K562 (cell line): ENCODE measurements at regions not wholly inside any gene's neighbourhood (a gene's known extent, or its start where the extent isn't known, plus 50 kb on each side); places are given as distances from the start of the nearest gene placed in this dataset.

ENCODE experiments used
- ATAC-seq: fragments of 200-7000 bp; cut with Tn5 transposase; 3 replicates; pipeline ENCODE4 v1.9.1; 2020; ENCODE audit warnings: moderate library complexity
- BruUV-seq: library from RNA; stranded (reverse); fragments of 400-500 nt; replicated peaks from 2 replicates; lab custom pipeline; 2021; lab: Mats Ljungman, UMichigan
- CTCF ChIA-PET: fragments of 300-600 bp; formaldehyde crosslinking; extraction: SDS; loops from one replicate; lab custom pipeline; 2021; ENCODE audit warnings: low intra/inter-chr PET ratio; lab: Yijun Ruan, JAX
- POLR2A ChIA-PET: fragments of 300-600, 350-650 bp; sonication (Branson Sonifier 250); formaldehyde crosslinking; extraction: SDS; loops from one replicate; lab custom pipeline; 2021; ENCODE audit warnings: antibody characterized with exemption, inconsistent platforms; lab: Yijun Ruan, JAX
- DNase-seq, 4 experiments: peaks; one replicate each; pipeline versions ENCODE4 v3.0.0 to v3.0.0-alpha.2; 2011 to 2018; ENCODE audit warnings: low spot score in 3 of 4, mixed read lengths in 3 of 4; ENCODE audit errors: extremely low read depth in 1 of 4
- FAIRE-seq: peaks from 2 replicates; lab custom pipeline; 2011; peaks lifted over from hg19 to GRCh38; lab: Jason Lieb, UNC
- H2AFZ ChIP-seq: 2 replicates; pipeline ENCODE4 v1.6.0; 2011; ENCODE audit warnings: low read depth, low read length, control low read depth, inconsistent platforms
- H3K27ac ChIP-seq: fragments of 200-600 bp; 3 replicates; pipeline ENCODE4 v1.8.0; 2011; ENCODE audit warnings: low read depth, mild to moderate bottlenecking, control low read depth, inconsistent platforms, low read length, moderate library complexity, mixed read lengths; ENCODE audit errors: extremely low read depth
- H3K27me3 ChIP-seq, 2 experiments: fragments of 300-600 bp in 1 of 2; 2 replicates in 1 of 2; 3 replicates in 1 of 2; pipeline versions ENCODE4 v1.6.0 to v1.8.0; 2011; ENCODE audit warnings: inconsistent platforms in 2 of 2, low read length in 2 of 2, mild to moderate bottlenecking in 1 of 2, mixed read lengths in 1 of 2, moderate library complexity in 1 of 2; ENCODE audit not compliant: control insufficient read depth in 2 of 2, insufficient read depth in 2 of 2
- H3K36me3 ChIP-seq: fragments of 300-600 bp; 3 replicates; pipeline ENCODE4 v1.8.0; 2011; ENCODE audit warnings: mild to moderate bottlenecking, low read length, inconsistent platforms; ENCODE audit not compliant: control insufficient read depth, insufficient read depth
- H3K4me1 ChIP-seq, 2 experiments: fragments of 200-600 bp in 1 of 2; replicated peaks in 1 of 2; 2 replicates in 1 of 2; 3 replicates in 1 of 2; pipeline versions ENCODE4 v1.5.1 to v1.8.0; 2011; ENCODE audit warnings: inconsistent platforms in 2 of 2, low read length in 2 of 2, mild to moderate bottlenecking in 1 of 2, mixed read lengths in 1 of 2, moderate library complexity in 1 of 2; ENCODE audit not compliant: control insufficient read depth in 2 of 2, insufficient read depth in 2 of 2
- H3K4me2 ChIP-seq: 2 replicates; pipeline ENCODE4 v1.6.1; 2011; ENCODE audit warnings: low read length, control low read depth, inconsistent platforms, mixed read lengths; ENCODE audit not compliant: insufficient read depth
- H3K4me3 ChIP-seq: fragments of 200-600 bp; sonication (generic), shearing (Covaris generic); 2 replicates; pipeline ENCODE4 v1.5.1; 2016; ENCODE audit warnings: control low read depth, inconsistent platforms
- H3K79me2 ChIP-seq: fragments of 200-600 bp; 3 replicates; pipeline ENCODE4 v1.8.0; 2011; ENCODE audit warnings: low read length, inconsistent platforms; ENCODE audit not compliant: control insufficient read depth, insufficient read depth
- H3K9ac ChIP-seq, 2 experiments: 2 replicates each; pipeline versions ENCODE4 v1.6.0 to v1.6.1; 2011; ENCODE audit warnings: low read depth in 2 of 2, low read length in 2 of 2, control low read depth in 1 of 2, inconsistent platforms in 1 of 2, mild to moderate bottlenecking in 1 of 2, mixed read lengths in 1 of 2; ENCODE audit not compliant: insufficient read depth in 1 of 2
- H3K9me1 ChIP-seq: one replicate; pipeline ENCODE4 v1.6.0; 2011; ENCODE audit warnings: inconsistent platforms, mild to moderate bottlenecking, low read length, moderate library complexity; ENCODE audit not compliant: control insufficient read depth, insufficient read depth
- H3K9me3 ChIP-seq: replicated peaks from 2 replicates; pipeline ENCODE4 v1.5.1; 2011; ENCODE audit warnings: low read depth, low read length, inconsistent platforms; ENCODE audit not compliant: control insufficient read depth, insufficient read depth
- H4K20me1 ChIP-seq: replicated peaks from 2 replicates; pipeline ENCODE4 v1.6.1; 2011; ENCODE audit warnings: low read length, inconsistent platforms, mixed read lengths; ENCODE audit not compliant: control insufficient read depth, insufficient read depth
- CSDE1 ChIP-seq, 2 experiments: fragments of 450-650 bp; IDR thresholded peaks; 2 replicates each; pipeline ENCODE4 v1.6.1; 2016; ENCODE audit warnings: mild to moderate bottlenecking in 1 of 2
- MECOM ChIP-seq: fragments of 250-450 bp; sonication (Bioruptor Pico); IDR thresholded peaks from 2 replicates; pipeline ENCODE4 v1.8.0; 2022; ENCODE audit warnings: inconsistent platforms
- SREBF2 ChIP-seq: sonication (generic); formaldehyde crosslinking; IDR thresholded peaks from 2 replicates; pipeline ENCODE4 v1.4.0; 2020; ENCODE audit warnings: mild to moderate bottlenecking, missing genetic modification reagents
- ZBTB40 ChIP-seq, 2 experiments: fragments of 450-650 bp in 1 of 2; sonication (generic) in 1 of 2; formaldehyde crosslinking in 1 of 2; IDR thresholded peaks; 2 replicates each; pipeline versions ENCODE4 v1.7.1 to v1.9.0; 2016 to 2022; ENCODE audit warnings: inconsistent platforms in 1 of 2, mild to moderate bottlenecking in 1 of 2, missing genetic modification reagents in 1 of 2
- WGBS: fragments of 100-300 bp; shearing (Covaris generic); methylation state at CpG from one replicate; pipeline ENCODE4 v1.1.6; 2016; ENCODE audit warnings: low coverage, mixed read lengths; ENCODE audit not compliant: insufficient coverage; ENCODE audit errors: missing lambda C conversion rate; 5-methylcytosine and 5-hydroxymethylcytosine counted together
- in situ Hi-C: fragments of 300-500 bp; cut with MboI; formaldehyde crosslinking; loops from 4 replicates; pipeline ENCODE4 v1.15.0; 2018; ENCODE audit warnings: inconsistent platforms, mixed read lengths
- intact Hi-C: fragments of 100-400 bp; cut with micrococcal nuclease; formaldehyde crosslinking; loops from 2 replicates; pipeline ENCODE4 v1.14.2; 2022
- TF ChIP-seq, protein P1 (sequence below): sonication (generic); formaldehyde crosslinking; IDR thresholded peaks from 2 replicates; pipeline ENCODE4 v1.8.0; 2022; ENCODE audit warnings: mild to moderate bottlenecking, missing genetic modification reagents
- TF ChIP-seq, protein P2 (sequence below): fragments of 250-450 bp; sonication (Bioruptor Pico); IDR thresholded peaks from 2 replicates; pipeline ENCODE4 v1.8.0; 2021; ENCODE audit warnings: moderate library complexity, mild to moderate bottlenecking, inconsistent platforms

GRCh38 chr5:90055831-90056328 lies 353.7 kb downstream of the CETN3 start:
- FAIRE-seq (no peak), ATAC-seq (no peak), DNase-seq (no peak)
- 0% methylated on average over 9 of the region's 9 CpGs for WGBS
- Histone ChIP-seq H3K27ac (no peak overlapping the region), H3K27me3 (no peaks in the 10 kb centered on the region; a peak in 1 of 5 replicates), H3K9me3 (no peaks in the 10 kb centered on the region), H3K9ac (no peak overlapping the region), H3K4me1 (no peaks in the 10 kb centered on the region), H3K4me2 (no peak overlapping the region), H3K9me1 (no peaks in the 10 kb centered on the region), H3K4me3 (no peak overlapping the region), H2AFZ (no peak overlapping the region), H4K20me1 (no peaks in the 10 kb centered on the region), H3K79me2 (no peaks in the 10 kb centered on the region), H3K36me3 (no peaks in the 10 kb centered on the region)
- BruUV-seq = no TSS peak
- ChIA-PET CTCF (no interaction called here), POLR2A (no interaction called here)
- in situ Hi-C loops (no loop called here), intact Hi-C loops (no loop called here)
- TF ChIP-seq ZBTB40 (IDR thresholded peaks at IDR 0.05) (no peak), ZBTB40 (CRISPR knock-in tag; IDR thresholded peaks at IDR 0.05) (no peak), CSDE1 (IDR thresholded peaks at IDR 0.05) (no peak), MECOM (CRISPR knock-in tag) (no peak), SREBF2 (CRISPR knock-in tag) (no peak)
- TF ChIP-seq, protein P1, sequence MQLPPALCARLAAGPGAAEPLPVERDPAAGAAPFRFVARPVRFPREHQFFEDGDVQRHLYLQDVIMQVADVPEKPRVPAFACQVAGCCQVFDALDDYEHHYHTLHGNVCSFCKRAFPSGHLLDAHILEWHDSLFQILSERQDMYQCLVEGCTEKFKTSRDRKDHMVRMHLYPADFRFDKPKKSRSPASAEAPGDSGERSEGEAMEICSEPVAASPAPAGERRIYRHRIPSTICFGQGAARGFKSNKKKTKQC (CRISPR knock-in tag) = no peak
- TF ChIP-seq, protein P2, sequence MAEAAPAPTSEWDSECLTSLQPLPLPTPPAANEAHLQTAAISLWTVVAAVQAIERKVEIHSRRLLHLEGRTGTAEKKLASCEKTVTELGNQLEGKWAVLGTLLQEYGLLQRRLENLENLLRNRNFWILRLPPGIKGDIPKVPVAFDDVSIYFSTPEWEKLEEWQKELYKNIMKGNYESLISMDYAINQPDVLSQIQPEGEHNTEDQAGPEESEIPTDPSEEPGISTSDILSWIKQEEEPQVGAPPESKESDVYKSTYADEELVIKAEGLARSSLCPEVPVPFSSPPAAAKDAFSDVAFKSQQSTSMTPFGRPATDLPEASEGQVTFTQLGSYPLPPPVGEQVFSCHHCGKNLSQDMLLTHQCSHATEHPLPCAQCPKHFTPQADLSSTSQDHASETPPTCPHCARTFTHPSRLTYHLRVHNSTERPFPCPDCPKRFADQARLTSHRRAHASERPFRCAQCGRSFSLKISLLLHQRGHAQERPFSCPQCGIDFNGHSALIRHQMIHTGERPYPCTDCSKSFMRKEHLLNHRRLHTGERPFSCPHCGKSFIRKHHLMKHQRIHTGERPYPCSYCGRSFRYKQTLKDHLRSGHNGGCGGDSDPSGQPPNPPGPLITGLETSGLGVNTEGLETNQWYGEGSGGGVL (CRISPR knock-in tag) = no peak
